NCI-H146 (cell line): ENCODE measurements at regions not wholly inside any gene's neighbourhood (a gene's known extent, or its start where the extent isn't known, plus 50 kb on each side); places are given as distances from the start of the nearest gene placed in this dataset.
A peak's percentile ranks its signal among the peaks of the same experiment; 100 is the strongest.

Experiments
- DNase-seq: peaks from one replicate; lab custom pipeline; 2025; lab: John Stamatoyannopoulos, UW

DNA sequence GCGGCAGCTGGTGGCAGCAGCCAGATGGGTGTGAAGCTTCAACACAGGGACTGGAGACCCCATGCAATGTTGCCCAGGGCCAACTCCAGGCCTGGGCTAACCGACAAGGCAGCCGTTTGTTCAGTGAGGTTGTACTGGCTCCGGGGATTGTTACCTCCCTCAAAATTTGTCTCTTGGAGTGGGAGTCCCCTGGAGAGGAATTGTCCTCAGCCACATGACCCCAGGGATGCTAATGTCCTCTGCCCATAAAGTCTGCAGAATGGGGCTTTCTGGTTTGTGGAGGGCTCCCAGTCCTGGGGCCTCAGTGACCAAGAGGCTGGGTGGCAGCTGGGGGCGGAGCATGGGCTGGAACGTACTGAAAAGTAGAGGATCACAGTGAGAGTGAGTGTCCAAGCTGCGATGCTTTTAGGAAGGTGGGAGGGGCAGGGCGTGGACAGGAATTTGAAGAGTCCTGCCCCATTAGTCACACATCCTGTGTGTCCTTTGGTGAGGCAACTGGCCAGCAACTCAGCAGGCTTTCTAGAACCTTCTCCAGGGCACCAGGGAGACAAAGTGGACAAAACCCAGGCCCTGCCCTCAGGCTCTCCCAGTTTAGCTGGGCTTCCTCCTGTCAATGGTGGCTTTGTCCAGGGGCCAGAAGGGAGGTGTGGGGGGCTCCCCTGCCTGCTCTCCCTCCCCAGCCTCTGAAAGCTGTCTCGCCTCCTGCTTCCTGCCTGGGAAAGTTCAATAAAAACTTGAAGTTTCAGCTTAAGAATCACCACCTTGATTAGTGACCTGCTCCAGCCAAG lies 114.0 kb downstream of the NSG2 start:
- no peak for DNase-seq

DNA sequence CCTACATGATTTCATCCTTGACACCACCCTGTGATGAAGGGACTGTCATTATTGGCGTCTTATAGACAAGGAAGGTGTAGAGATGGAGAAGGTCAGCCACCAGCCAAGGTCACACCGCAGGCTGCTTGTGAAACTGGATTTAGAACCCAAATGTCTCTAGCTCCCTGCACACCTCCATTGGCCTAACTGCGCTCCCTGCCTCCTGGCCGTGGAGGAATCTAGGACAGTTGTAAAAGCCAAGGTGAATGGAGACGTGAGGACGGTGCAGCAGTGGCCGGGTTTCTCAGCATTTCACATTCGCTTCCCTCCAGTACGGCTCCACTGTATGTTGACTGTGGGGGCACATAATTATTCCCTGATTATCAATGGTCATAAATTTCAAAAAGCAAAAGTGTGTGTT lies 119.9 kb downstream of the NSG2 start:
- no peak for DNase-seq

DNA sequence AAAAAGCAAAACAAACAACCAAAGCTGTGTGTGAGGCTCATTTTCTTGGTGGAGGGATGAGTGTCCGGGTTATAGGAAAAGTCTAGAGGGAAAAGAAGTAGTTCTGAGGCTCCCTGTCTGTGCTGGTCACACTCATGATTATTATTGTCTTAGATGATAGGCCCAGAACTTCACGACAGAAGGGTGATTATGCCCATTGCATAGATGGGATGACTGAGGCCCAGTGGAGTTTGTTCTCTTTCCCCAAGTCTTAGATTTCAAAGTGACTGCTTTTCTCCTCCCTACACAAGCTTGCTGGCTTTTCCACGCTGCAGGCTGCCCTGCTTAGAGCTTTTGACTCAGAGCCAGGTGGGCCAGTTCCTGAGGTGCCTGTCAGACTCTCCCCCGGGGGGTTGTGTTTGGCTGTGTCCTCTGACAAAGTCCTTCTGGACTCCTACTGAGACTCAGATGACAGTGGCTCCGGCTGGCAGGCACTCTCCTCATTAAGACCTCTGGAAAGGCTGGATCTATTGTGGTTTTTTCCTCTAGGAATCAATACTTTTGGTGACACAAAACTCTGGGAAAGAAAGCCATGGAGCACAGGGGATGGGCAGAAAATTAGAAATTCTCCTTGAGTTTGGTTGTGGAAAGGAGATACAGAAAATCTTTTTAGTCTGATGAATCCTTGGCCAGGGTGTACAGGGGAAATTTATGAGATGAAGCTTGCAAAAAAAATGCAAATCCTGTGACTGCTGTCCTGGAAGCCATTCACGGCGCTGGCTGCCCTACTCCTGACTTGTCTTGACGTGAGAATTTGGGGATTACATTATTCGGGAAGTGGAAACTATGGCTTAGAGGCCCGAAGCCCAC lies 120.9 kb downstream of the NSG2 start:
- DNase-seq: peak; percentile 2

DNA sequence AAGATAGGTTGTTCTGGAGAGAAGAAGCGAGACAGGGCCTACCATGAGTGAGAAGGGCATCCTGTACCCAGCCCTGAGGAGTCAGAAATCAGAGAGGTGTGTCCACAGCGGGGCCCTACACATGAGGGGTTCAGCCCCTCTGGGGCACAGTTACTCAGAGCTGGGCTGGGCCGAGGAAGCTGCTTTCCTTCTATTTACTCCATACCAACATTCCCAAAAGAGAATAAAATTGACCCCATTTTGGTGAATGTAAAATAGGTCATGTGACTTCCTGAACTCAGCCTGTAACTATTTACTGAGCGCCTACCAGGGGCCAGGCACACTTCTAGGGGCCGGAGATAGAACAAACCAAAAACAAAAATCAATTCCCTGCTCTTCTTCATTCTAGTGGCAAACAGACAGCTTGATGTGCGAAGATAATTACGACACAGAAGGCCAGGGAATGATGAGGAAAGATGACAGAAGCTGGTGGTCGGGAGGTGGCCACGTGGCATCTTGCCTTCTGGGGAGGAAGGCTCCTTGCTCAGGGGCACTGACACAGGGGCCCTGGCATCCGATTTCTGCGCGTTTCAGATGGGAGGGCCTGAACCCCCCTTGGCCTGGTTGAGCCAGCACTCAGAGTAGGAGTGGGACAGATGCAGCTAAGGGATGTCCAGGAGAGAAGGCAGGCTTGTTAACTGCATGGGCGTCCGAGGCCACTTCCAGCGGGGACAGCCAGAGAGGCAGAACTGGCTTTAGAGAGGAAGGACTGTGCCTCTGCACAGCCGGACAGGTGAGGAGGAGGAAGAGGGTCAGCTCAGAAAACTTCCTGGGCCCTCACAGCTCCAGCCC lies 121.8 kb downstream of the NSG2 start:
- no peak for DNase-seq

DNA sequence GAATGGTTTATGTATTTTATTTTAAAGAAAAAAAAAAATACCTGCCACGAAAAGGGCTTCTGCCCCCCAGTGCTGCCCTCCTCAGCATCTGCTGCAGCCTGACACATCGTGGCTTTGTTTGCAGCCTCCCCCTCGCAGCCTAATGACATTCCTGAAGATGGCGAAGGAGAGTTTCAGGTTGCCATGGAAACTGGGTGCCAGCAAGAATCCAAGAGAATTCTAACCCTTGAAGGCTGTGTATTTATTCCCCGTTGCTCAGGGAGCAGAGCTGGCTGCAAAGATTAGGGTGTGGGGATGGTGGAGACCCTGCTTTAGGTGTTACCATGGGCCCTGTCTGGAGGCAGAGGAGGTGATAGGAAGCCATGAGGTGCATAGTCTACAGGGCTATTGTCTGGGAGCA lies 126.6 kb downstream of the NSG2 start:
- DNase-seq: no peak

DNA sequence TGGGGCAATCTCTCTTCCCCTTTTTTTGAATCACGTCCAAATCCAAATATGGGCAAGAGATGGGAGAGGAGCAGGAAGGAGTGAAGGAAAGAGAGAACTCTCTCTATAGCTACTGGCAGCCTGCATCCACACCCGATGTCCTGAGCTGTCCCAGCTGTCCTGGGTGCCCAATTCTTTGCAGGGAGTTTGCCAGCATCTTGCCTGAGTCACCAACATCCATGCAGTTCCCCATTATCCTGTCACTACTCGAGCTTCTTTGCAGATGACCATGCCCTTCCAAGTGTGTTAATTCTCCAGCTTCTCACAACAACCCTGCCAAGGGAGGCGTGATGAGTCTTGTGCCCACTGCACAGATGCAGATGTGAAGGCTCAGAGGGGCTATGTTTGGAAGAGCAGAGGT lies 127.1 kb downstream of the NSG2 start:
- DNase-seq: no peak

DNA sequence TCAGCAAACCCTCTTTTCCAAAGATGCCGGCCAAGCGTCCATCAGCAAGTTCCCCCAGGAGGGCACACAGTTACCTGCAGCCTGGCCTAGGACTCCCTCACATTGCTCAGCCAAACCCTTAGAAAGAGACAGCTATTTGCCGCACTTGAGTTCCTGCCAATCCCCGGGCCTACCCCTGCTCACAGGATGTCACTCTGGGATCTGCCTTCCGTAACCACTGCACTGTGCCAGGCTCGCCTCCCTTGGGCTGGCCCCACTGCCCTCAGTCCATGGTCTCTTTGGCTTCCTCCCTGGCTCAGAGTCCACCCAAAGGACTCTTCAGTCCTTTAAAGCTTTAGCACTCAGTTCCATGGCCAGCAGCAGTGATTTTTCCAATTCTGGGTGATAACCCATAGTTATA lies 128.3 kb downstream of the NSG2 start:
- DNase-seq: no peak

DNA sequence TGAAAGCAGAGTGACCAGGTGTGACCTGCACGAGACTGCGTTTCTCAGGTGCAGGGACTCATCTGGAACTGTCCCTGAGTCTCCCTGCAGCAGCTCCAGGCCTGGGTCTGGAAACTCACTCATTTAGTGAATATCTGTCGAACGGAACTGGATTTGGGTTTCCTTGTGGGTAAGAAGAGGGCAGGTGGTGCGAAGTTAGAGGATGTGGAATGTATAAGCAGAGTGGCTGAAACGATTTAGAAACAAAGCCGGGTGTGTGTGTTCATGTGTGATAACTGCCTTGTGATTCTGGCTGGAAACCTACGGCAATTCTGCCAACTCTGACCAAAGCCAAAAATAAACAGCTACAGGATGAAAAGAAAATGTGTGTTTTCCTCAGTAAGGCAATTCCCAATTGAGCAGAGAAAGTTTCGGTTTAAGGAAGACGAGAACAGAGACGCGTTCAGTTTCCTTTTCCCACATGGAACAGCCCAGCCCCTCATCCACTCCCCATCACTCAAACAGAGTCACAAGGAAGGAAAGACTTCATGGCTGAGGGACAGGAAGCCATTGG lies 130.3 kb downstream of the NSG2 start:
- DNase-seq: no peak

DNA sequence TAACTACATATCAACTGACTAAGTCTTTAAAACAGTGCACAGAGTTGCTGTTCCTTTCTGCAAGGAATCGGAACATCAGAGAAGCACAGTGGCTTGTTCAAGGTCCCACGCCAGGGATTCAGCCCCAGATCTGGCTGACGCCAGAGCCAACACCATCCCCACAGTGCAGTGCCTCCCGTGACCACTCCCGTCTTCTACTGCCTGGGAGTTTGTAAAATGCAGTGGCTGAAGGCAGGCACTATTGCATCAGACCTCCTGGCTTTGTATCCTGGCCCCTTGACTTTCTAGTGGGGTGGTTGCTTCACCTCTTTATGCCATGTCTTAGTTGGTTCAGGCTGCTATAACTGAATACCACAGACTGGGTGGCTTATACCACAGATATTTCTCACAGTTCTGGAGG lies 131.0 kb downstream of the NSG2 start:
- DNase-seq: no peak

DNA sequence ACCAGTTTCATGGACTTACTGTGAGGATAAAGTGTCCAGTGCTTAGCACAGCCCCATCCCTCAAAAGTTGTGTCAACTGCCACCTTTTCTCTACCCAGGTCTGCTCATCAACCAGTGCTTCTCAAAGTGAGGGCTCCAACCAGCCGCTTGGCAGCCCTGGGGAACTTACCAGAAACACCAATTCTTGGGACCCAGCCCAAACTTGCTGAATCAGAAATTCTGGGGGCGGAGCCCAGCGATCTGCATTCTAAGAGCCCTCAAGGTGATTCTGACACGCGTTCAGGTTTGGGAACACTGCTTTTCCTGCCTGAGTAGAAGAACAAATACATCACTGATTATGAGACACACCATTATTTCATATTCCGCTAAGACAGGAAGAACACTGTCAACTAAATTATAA lies 132.0 kb downstream of the NSG2 start:
- no peak for DNase-seq

DNA sequence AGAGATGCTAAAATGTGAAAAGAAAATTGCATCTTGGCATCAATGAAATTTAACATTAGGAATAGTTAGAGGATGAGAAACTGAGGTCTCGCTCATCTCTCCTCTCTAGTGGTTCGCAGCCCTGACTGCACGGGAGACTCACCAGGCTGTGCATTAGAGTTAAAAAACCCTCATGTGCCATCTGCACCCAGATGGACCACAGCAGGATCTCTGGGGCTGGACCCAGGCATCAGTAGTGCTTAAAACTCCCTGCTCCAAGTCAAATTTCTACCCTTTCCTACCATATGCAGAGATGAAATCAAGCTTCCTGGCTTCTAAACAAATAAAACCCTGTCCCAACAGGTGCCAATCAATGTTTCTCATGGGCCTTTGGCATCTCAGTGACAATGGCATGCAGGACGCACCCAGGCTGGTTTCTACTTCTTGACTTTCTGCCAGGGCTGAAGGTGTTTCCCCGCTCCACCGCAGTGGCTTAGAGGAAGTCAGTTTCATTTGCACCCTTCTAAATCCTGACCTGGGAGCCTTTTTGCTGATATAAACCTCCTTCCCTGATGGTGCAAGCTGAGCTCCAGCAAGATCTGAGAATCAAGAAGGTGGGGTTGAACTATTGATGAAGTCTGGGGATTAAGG lies 132.6 kb downstream of the NSG2 start:
- DNase-seq: no peak

DNA sequence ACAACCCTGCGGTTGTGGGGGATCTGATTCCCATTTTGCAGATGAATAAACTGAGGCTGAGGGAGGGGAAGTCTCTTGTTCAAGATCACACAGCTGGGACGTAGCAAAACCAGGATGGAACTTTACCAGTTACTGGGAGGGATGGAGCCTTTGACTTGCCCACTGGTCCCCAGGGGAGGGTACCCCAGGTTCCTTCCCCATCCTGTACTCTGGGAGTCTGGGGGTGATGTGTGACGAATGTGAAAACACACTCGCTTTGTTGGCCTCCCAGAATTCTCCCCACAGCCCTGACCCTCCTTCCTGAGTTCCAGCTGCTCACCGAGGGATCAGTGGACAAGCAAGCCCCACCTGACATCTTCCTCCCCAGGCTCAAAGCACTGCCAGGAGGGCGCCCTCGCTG lies 135.1 kb downstream of the NSG2 start:
- no peak for DNase-seq

DNA sequence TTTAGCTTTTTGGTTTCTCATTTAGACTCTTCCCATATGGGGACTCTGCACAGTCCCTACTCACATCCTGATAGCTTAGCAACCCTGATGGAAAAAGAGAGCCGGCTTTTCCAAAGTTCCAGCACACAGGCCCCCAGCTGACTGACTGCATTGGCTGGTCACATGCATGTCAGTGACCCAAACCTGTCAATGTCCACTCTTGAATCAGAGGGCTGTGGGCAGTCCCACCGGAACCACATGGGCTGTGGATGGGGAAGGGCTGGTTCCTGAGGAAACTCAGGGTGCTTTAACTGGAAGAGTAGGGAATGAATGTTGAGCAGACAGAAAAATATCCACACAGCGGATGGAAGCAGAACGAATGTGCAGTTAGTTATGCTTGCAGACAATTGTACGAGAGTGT lies 136.6 kb downstream of the NSG2 start:
- DNase-seq: no peak

DNA sequence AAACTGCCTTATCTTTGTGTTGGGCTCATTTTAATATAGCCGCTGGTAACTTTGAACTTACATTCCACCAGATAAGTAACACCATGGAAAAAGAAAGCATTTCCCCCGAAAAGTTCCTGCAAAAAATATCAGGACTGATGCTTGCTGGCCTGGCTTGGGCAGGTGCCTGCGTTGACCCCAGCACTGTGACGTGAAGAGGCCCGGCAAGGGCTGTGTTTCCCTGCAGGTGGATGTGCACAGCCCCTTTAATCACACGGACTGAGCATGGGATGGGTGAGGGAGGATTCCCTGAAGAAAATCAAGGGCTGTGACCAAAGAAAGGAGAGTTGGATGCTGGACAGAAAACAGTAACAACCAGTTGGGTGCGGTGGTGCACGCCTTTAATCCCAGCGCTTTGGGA lies 138.2 kb downstream of the NSG2 start:
- DNase-seq: no peak

DNA sequence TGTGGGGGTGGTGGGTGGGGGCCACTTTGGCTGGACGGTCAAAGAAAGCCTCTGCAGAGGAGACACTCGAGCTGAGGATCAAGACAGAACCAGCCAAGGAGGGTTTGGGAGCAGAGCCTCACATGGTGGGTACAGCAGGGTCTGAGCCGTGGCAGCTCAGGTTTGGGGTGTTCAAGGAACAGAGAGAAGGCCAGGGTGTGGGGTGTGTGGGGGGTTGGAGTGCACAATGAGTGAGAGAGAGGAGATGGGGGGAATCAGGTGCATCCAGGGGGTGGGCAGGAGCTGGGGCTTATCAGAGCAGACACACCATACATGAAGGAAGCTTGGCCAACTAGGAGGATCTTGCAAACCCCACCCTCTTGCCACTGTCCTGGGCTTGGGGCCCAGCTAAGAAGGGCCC lies 140.0 kb downstream of the NSG2 start:
- no peak for DNase-seq

DNA sequence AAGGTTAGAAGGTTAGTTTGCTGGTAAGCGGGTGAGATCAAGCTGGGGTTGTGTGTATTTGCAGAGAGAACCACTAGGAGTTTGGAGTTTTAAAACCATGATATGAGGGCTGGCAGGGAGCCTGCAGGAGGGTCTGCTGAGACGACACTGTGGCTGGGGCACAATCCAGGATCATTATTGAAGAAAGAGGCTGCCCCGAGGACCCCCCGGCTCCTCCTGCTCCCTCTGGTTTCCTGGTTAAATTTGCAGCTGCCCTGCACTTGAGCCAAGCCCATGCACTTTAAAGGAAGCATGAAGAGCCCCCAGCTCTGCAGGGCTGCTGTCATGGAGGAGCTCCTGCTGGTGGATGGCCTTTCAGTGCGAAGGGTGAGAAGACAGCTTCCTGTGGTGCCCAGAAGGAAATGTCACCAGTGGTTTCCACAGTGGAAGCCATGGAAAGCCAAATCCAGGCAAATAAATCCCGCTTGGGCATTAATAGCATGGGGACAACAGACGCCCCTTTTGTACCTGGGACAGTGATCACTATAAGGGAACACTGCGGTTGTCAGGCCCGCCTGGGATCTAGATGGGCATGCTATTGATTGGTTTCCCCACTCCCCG lies 140.7 kb downstream of the NSG2 start:
- DNase-seq: no peak

DNA sequence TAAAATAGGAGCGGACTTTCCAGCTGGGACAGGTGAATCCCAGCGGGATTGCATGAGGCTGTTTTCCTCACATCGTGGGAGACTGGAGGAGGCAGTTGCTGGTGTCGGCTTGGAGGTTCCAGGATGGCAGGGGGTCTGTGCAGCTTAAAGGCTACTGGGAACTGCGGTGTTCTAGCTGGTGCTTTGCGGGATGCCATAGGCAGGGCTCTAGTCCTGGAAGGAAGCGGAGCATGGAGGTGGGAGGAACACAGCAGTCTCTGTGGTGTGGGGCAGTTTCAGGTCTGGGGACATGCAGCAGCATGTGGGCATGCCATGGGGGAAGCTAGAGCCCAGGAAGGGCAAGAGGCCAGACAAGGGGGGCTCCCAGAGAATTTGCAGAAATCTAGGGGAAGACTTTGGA lies 141.5 kb downstream of the NSG2 start:
- no peak for DNase-seq

DNA sequence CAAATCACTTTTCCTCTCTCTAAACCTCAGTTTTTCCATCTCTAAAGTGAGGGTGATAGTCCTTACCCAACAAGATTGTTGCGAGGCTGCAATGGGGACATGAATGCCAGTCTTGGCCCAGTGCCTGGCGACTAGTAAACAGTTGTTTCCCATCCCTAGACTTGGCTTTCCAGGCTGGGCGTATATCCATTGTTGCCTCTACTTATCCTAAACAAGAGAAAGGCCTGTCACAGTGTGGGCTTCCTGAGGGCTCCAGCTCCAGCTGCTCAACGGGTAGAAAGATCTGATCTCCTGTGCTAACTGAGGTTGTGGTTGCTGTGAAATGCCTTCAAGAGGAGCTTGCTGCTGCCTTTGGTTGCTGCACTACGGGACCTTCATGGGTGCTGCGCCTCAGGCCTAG lies 142.0 kb downstream of the NSG2 start:
- no peak for DNase-seq

DNA sequence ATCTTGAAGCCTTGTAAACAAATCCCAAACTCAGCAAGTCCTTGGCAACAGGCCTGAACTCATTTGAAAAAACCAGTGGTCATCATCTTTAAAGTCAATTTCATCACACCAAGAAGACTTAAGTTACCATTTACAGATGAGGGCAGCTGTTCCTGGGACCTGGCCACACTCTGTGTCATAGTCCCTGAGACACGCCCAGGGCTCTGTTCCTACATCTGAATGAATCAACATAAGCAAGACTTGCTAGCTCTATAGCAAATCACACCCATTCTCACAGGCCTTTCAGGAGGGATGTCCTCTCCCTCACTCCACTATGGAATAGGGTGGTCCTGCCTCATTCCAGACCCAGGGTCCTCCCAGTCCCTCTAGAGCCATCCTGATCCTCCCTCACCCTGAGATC lies 142.8 kb downstream of the NSG2 start:
- no peak for DNase-seq

DNA sequence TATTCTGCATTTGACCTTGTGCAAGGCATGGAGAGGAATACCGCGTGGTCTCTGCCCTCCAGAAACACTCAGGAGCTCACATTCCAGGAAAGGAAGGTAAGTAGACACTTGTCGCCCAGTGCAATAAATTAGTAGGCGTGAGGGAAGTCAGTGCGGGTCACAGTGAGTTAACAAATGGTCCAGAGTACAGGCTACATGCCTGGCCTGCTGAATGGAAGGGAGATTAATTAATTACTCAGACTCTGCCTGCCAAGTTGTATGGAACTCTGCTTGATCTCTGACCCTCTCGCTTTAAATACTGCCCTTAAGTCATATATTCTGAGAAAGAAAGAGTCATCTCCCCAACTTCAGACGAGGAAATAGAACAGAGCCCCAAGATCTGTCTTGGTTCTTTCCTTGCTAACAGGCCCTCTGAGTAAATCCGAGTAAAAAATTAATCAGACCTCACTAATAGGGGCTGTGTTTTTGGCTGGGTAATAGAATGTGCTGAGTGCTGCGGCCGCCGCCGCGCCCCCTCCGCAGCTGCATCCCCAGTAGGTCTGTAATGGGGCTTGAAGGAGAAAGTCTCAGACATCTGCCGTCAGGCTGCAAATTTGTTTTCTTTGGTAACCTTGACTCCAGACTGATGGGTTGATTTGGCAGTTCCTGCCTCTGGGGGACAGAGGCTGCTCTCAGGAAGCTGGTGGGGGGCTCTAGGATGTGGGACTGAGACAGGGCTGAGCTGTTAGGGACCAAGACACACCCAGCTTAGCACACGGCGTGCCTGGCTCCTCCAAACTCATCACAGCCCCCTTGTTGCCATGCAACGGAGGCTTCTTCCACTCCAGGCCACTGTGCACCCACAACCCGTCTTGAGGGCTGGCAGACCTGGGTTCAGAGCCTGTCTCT lies 144.4 kb downstream of the NSG2 start:
- DNase-seq: no peak
